IMR-90 (cell line): ENCODE measurements at regions not wholly inside any gene's neighbourhood (a gene's known extent, or its start where the extent isn't known, plus 50 kb on each side); places are given as distances from the start of the nearest gene placed in this dataset.

Experiments
- CEBPB ChIP-seq: IDR thresholded peaks from 2 replicates; pipeline ENCODE4 v1.6.1; 2012; ENCODE audit warnings: low read depth, low read length, improper control_type of control experiment
- CTCF ChIP-seq: conservative IDR thresholded peaks from 2 replicates; pipeline ENCODE4 v1.5.1; 2012; ENCODE audit warnings: mild to moderate bottlenecking, low read depth, low read length, improper control_type of control experiment
- MXI1 ChIP-seq: IDR thresholded peaks from 2 replicates; pipeline ENCODE4 v1.6.1; 2012; ENCODE audit warnings: low read depth, mild to moderate bottlenecking, low read length, moderate library complexity, borderline replicate concordance
- POLR2A ChIP-seq: IDR thresholded peaks from 2 replicates; pipeline ENCODE4 v1.6.1; 2012; ENCODE audit warnings: mild to moderate bottlenecking, low read depth, low read length
- RAD21 ChIP-seq: IDR thresholded peaks from 2 replicates; pipeline ENCODE4 v1.6.1; 2012; ENCODE audit warnings: low read length, improper control_type of control experiment

DNA sequence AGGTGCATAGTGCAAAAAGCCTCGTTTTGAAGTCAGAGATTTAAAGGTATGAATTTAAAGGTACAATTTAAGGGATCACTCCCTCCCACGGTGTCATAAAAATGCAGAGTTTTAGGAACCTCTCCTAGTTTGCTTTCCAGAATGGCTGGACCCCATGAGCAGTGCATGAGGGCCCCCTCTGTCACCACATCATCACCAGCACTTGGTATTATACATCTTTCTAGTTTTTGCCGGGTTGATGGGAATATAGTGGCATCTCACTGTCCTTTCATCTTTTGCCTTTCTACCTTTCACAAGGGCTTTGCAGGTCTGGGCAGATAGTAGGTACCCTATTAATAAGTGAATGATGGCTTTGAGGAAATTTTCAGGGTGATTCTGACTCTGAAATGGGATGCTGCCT is 103.6 kb upstream of the AGBL1 start:
- TF ChIP-seq CTCF (no peak), RAD21 (no peak), POLR2A (no peak), MXI1 (no peak), CEBPB (no peak)
